K562 (cell line): ENCODE measurements at regions not wholly inside any gene's neighbourhood (a gene's known extent, or its start where the extent isn't known, plus 50 kb on each side); places are given as distances from the start of the nearest gene placed in this dataset.

Experiments
- ATAC-seq: fragments of 200-7000 bp; cut with Tn5 transposase; 3 replicates; pipeline ENCODE4 v1.9.1; 2020; ENCODE audit warnings: moderate library complexity
- BruUV-seq: library from RNA; stranded (reverse); fragments of 400-500 nt; replicated peaks from 2 replicates; lab custom pipeline; 2021; lab: Mats Ljungman, UMichigan
- CTCF ChIA-PET: fragments of 300-600 bp; formaldehyde crosslinking; extraction: SDS; loops from one replicate; lab custom pipeline; 2021; ENCODE audit warnings: low intra/inter-chr PET ratio; lab: Yijun Ruan, JAX
- POLR2A ChIA-PET: fragments of 300-600, 350-650 bp; sonication (Branson Sonifier 250); formaldehyde crosslinking; extraction: SDS; loops from one replicate; lab custom pipeline; 2021; ENCODE audit warnings: antibody characterized with exemption, inconsistent platforms; lab: Yijun Ruan, JAX
- DNase-seq, 4 experiments: peaks; one replicate each; pipeline versions ENCODE4 v3.0.0 to v3.0.0-alpha.2; 2011 to 2018; ENCODE audit warnings: low spot score in 3 of 4, mixed read lengths in 3 of 4; ENCODE audit errors: extremely low read depth in 1 of 4
- FAIRE-seq: peaks from 2 replicates; lab custom pipeline; 2011; peaks lifted over from hg19 to GRCh38; lab: Jason Lieb, UNC
- H2AFZ ChIP-seq: 2 replicates; pipeline ENCODE4 v1.6.0; 2011; ENCODE audit warnings: low read depth, low read length, control low read depth, inconsistent platforms
- H3K27ac ChIP-seq: fragments of 200-600 bp; 3 replicates; pipeline ENCODE4 v1.8.0; 2011; ENCODE audit warnings: low read depth, mild to moderate bottlenecking, control low read depth, inconsistent platforms, low read length, moderate library complexity, mixed read lengths; ENCODE audit errors: extremely low read depth
- H3K27me3 ChIP-seq, 2 experiments: fragments of 300-600 bp in 1 of 2; 2 replicates in 1 of 2; 3 replicates in 1 of 2; pipeline versions ENCODE4 v1.6.0 to v1.8.0; 2011; ENCODE audit warnings: inconsistent platforms in 2 of 2, low read length in 2 of 2, mild to moderate bottlenecking in 1 of 2, mixed read lengths in 1 of 2, moderate library complexity in 1 of 2; ENCODE audit not compliant: control insufficient read depth in 2 of 2, insufficient read depth in 2 of 2
- H3K36me3 ChIP-seq: fragments of 300-600 bp; 3 replicates; pipeline ENCODE4 v1.8.0; 2011; ENCODE audit warnings: mild to moderate bottlenecking, low read length, inconsistent platforms; ENCODE audit not compliant: control insufficient read depth, insufficient read depth
- H3K4me1 ChIP-seq, 2 experiments: fragments of 200-600 bp in 1 of 2; replicated peaks in 1 of 2; 2 replicates in 1 of 2; 3 replicates in 1 of 2; pipeline versions ENCODE4 v1.5.1 to v1.8.0; 2011; ENCODE audit warnings: inconsistent platforms in 2 of 2, low read length in 2 of 2, mild to moderate bottlenecking in 1 of 2, mixed read lengths in 1 of 2, moderate library complexity in 1 of 2; ENCODE audit not compliant: control insufficient read depth in 2 of 2, insufficient read depth in 2 of 2
- H3K4me2 ChIP-seq: 2 replicates; pipeline ENCODE4 v1.6.1; 2011; ENCODE audit warnings: low read length, control low read depth, inconsistent platforms, mixed read lengths; ENCODE audit not compliant: insufficient read depth
- H3K4me3 ChIP-seq: fragments of 200-600 bp; sonication (generic), shearing (Covaris generic); 2 replicates; pipeline ENCODE4 v1.5.1; 2016; ENCODE audit warnings: control low read depth, inconsistent platforms
- H3K79me2 ChIP-seq: fragments of 200-600 bp; 3 replicates; pipeline ENCODE4 v1.8.0; 2011; ENCODE audit warnings: low read length, inconsistent platforms; ENCODE audit not compliant: control insufficient read depth, insufficient read depth
- H3K9ac ChIP-seq, 2 experiments: 2 replicates each; pipeline versions ENCODE4 v1.6.0 to v1.6.1; 2011; ENCODE audit warnings: low read depth in 2 of 2, low read length in 2 of 2, control low read depth in 1 of 2, inconsistent platforms in 1 of 2, mild to moderate bottlenecking in 1 of 2, mixed read lengths in 1 of 2; ENCODE audit not compliant: insufficient read depth in 1 of 2
- H3K9me1 ChIP-seq: one replicate; pipeline ENCODE4 v1.6.0; 2011; ENCODE audit warnings: inconsistent platforms, mild to moderate bottlenecking, low read length, moderate library complexity; ENCODE audit not compliant: control insufficient read depth, insufficient read depth
- H3K9me3 ChIP-seq: replicated peaks from 2 replicates; pipeline ENCODE4 v1.5.1; 2011; ENCODE audit warnings: low read depth, low read length, inconsistent platforms; ENCODE audit not compliant: control insufficient read depth, insufficient read depth
- H4K20me1 ChIP-seq: replicated peaks from 2 replicates; pipeline ENCODE4 v1.6.1; 2011; ENCODE audit warnings: low read length, inconsistent platforms, mixed read lengths; ENCODE audit not compliant: control insufficient read depth, insufficient read depth
- CHD1 ChIP-seq: fragments of 200-600 bp; sonication (generic); IDR thresholded peaks from one replicate; pipeline ENCODE4 v1.6.1; 2012; ENCODE audit warnings: mild to moderate bottlenecking, moderate library complexity, low read length, inconsistent platforms
- DIDO1 ChIP-seq: fragments of 450-650 bp; IDR thresholded peaks from 2 replicates; pipeline ENCODE4 v1.6.1; 2016; ENCODE audit warnings: low read depth, missing biosample characterization, missing genetic modification characterization
- GATAD2A ChIP-seq: fragments of 450-650 bp; IDR thresholded peaks from 2 replicates; pipeline ENCODE4 v1.6.1; 2017
- NFATC3 ChIP-seq: fragments of 450-650 bp; IDR thresholded peaks from 2 replicates; pipeline ENCODE4 v1.6.1; 2017; ENCODE audit warnings: mild to moderate bottlenecking
- POLR3A ChIP-seq: IDR thresholded peaks from 2 replicates; pipeline ENCODE4 v1.6.1; 2011; ENCODE audit warnings: borderline replicate concordance, mild to moderate bottlenecking, moderate library complexity; ENCODE audit not compliant: insufficient read length, insufficient read depth; ENCODE audit errors: extremely low read depth
- POLR3G ChIP-seq: IDR thresholded peaks from 2 replicates; pipeline ENCODE4 v1.6.1; 2011; ENCODE audit not compliant: insufficient read length, insufficient replicate concordance; ENCODE audit errors: extremely low read depth
- TBP ChIP-seq: optimal IDR thresholded peaks from 2 replicates; pipeline ENCODE3; 2011; ENCODE audit warnings: low read depth, low read length, improper control_type of control experiment
- THRAP3 ChIP-seq: fragments of 450-650 bp; IDR thresholded peaks from 2 replicates; pipeline ENCODE4 v1.6.1; 2016; ENCODE audit warnings: mild to moderate bottlenecking, inconsistent platforms, borderline replicate concordance
- ZNF212 ChIP-seq: fragments of 450-650 bp; formaldehyde crosslinking; IDR thresholded peaks from 2 replicates; pipeline ENCODE4 v1.4.0; 2020; ENCODE audit warnings: mild to moderate bottlenecking
- ZNF449 ChIP-seq: fragments of 250-450 bp; sonication (Bioruptor Pico); IDR thresholded peaks from 2 replicates; pipeline ENCODE4 v1.8.0; 2022; ENCODE audit warnings: moderate library complexity, mild to moderate bottlenecking, inconsistent platforms
- ZNF507 ChIP-seq: conservative IDR thresholded peaks from 2 replicates; pipeline ENCODE4 v1.6.1; 2017; ENCODE audit warnings: missing genetic modification characterization, missing compliant biosample characterization
- ZNF584 ChIP-seq: fragments of 200-800 bp; sonication (Bioruptor generic); IDR thresholded peaks from 2 replicates; pipeline ENCODE4 v1.6.1; 2016; ENCODE audit warnings: low read depth, mild to moderate bottlenecking, missing genetic modification characterization, missing compliant biosample characterization
- ZNF644 ChIP-seq: fragments of 200-800 bp; sonication (Bioruptor generic); IDR thresholded peaks from 2 replicates; pipeline ENCODE4 v1.6.1; 2016; ENCODE audit warnings: low read depth, missing genetic modification characterization, missing compliant biosample characterization
- WGBS: fragments of 100-300 bp; shearing (Covaris generic); methylation state at CpG from one replicate; pipeline ENCODE4 v1.1.6; 2016; ENCODE audit warnings: low coverage, mixed read lengths; ENCODE audit not compliant: insufficient coverage; ENCODE audit errors: missing lambda C conversion rate; 5-methylcytosine and 5-hydroxymethylcytosine counted together
- in situ Hi-C: fragments of 300-500 bp; cut with MboI; formaldehyde crosslinking; loops from 4 replicates; pipeline ENCODE4 v1.15.0; 2018; ENCODE audit warnings: inconsistent platforms, mixed read lengths
- intact Hi-C: fragments of 100-400 bp; cut with micrococcal nuclease; formaldehyde crosslinking; loops from 2 replicates; pipeline ENCODE4 v1.14.2; 2022

GRCh38 chr5:30092548-30092947 lies 1100.9 kb upstream of the CDH6 start:
- DNase-seq (no peak), FAIRE-seq (no peak), ATAC-seq (no peak)
- Histone ChIP-seq H3K27me3 (no peaks in the 10 kb centered on the region), H3K9me1 (no peaks in the 10 kb centered on the region), H2AFZ (no peak overlapping the region), H3K4me1 (no peaks in the 10 kb centered on the region), H3K9me3 (no peaks in the 10 kb centered on the region; the same call in 1 of the 2 replicates), H3K9ac (no peak overlapping the region), H4K20me1 (no peaks in the 10 kb centered on the region), H3K4me3 (no peak overlapping the region), H3K4me2 (no peak overlapping the region), H3K27ac (no peak overlapping the region), H3K79me2 (no peaks in the 10 kb centered on the region), H3K36me3 (no peaks in the 10 kb centered on the region)
- WGBS = 5% methylated on average over 1 of the region's 1 CpG
- BruUV-seq = no TSS peak
- POLR2A ChIA-PET = no interaction called here
- in situ Hi-C loops (no loop called here), intact Hi-C loops (no loop called here)
- TF ChIP-seq POLR3A (no peak), TBP (no peak)
- CTCF ChIA-PET = no interaction called here

GRCh38 chr5:30069441-30070263 lies 1123.8 kb upstream of the CDH6 start:
- Histone ChIP-seq H3K4me3 (no peak overlapping the region), H3K4me1 (no peaks in the 10 kb centered on the region), H4K20me1 (no peaks in the 10 kb centered on the region), H3K4me2 (no peak overlapping the region), H3K27ac (no peak overlapping the region), H2AFZ (no peak overlapping the region), H3K9ac (no peak overlapping the region), H3K36me3 (no peaks in the 10 kb centered on the region), H3K9me1 (no peaks in the 10 kb centered on the region), H3K27me3 (no peaks in the 10 kb centered on the region), H3K9me3 (no peaks in the 10 kb centered on the region), H3K79me2 (no peaks in the 10 kb centered on the region)
- no peak for ATAC-seq
- DNase-seq = no peak
- ChIA-PET CTCF (no interaction called here), POLR2A (no interaction called here)
- BruUV-seq = no TSS peak
- 11% methylated on average over 17 of the region's 18 CpGs for WGBS
- TF ChIP-seq CHD1 = no peak
- TF ChIP-seq ZNF507 (tag) = no peak
- TF ChIP-seq ZNF449 = no peak
- TF ChIP-seq ZNF644 = no peak
- TF ChIP-seq ZNF212 (CRISPR knock-in tag) = no peak
- no peak for TF ChIP-seq ZNF584 (CRISPR knock-in tag)
- TF ChIP-seq POLR3G = no peak
- no peak for TF ChIP-seq NFATC3
- no peak for TF ChIP-seq GATAD2A
- TF ChIP-seq DIDO1 = no peak
- no peak for TF ChIP-seq THRAP3
- in situ Hi-C loops = no loop called here
- no peak for FAIRE-seq
- intact Hi-C loops = no loop called here
